HG03571 (cell line): ENCODE measurements at regions not wholly inside any gene's neighbourhood (a gene's known extent, or its start where the extent isn't known, plus 50 kb on each side); places are given as distances from the start of the nearest gene placed in this dataset.

Source experiments
- ATAC-seq: cut with Tn5 transposase; IDR thresholded peaks from one replicate; pipeline ENCODE4 v1.9.1; 2021; ENCODE audit not compliant: unreplicated experiment

GRCh38 chr4:27474691-27475090 lies 614.0 kb downstream of the STIM2 start:
- ATAC-seq: no peak

DNA sequence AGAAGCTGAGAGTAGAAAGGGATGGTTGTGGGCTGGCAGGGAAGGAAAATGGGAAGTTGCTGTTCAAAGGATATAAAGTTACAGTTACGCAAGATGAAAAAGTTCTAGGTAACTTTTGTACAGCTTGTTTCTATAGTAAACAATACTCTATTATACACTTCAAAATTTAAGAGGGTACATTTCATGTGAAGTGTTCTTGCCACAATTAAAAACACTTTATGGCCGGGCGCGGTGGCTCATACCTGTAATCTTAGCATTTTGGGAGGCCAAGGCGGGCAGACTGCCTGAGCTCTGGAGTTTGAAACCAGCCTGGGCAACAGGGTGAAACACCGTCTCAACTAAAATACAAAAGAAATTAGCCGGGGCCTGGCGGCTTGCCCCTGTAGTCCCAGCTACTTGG lies 623.6 kb downstream of the STIM2 start:
- ATAC-seq: no peak

- ATAC-seq: no peak
These were observed 629.7 kb downstream of the STIM2 start for GRCh38 chr4:27490315-27490714.

DNA sequence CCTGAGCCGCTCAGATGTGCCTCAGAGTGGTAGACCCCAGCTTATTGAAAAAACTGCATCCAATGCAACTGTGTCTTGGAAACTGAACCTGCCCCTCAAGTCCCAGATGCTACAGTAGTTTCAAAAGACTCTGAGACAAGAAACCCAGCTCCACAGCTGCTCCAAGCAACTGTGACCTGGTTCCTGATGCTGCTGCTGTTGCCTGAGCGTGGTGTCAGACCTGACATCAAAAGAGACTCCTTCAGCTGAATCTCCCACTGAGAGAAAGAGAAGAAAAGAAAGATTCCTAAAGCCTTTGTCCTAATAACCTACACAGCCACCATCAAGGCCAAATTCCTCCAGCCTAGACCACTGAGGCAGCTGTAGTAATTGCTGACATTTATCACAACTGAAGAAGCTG lies 630.1 kb downstream of the STIM2 start:
- ATAC-seq: no peak

DNA sequence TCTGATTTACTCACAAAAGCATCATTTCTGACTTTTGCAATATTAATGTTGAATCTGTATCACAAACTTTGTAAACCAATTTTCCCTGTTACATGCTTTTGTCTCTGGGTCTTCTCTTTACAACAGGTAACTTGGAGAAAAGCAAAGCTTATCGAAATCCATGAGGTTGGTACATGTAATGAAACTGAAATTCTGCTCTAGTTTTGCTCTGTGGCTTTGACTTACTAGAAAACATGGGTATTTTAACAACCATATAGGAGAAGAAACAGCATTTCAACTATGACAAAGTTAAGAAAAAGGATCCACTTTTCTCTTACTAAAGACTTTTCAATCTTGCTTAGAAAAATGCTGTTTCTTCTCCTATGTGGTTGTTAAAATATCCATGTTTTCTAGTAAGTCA lies 645.8 kb downstream of the STIM2 start:
- ATAC-seq: no peak

DNA sequence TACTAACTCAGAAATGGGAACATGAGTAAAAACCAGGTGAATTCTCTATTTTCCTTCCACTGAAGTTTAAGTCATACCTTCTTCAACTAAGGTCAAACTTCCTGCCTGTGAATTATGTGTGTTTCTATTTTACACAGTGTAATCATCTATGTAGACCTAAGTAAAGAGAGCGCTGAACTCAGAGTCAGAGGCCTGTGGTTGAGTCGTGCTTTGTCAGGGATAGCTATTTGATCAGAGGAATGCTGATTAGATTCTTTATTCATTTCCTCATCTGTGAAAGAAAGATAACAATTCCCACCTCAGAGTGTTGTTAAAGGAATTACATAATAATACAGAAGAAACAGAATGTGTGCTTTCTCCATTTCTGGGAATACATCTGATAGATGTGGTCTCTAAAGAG lies 654.1 kb downstream of the STIM2 start:
- ATAC-seq: no peak

GRCh38 chr4:27515140-27515539 lies 654.5 kb downstream of the STIM2 start:
- ATAC-seq: no peak

GRCh38 chr4:27518876-27519275 lies 658.2 kb downstream of the STIM2 start:
- ATAC-seq: no peak

- no peak for ATAC-seq
These were observed 663.6 kb downstream of the STIM2 start for GRCh38 chr4:27524224-27524623.

DNA sequence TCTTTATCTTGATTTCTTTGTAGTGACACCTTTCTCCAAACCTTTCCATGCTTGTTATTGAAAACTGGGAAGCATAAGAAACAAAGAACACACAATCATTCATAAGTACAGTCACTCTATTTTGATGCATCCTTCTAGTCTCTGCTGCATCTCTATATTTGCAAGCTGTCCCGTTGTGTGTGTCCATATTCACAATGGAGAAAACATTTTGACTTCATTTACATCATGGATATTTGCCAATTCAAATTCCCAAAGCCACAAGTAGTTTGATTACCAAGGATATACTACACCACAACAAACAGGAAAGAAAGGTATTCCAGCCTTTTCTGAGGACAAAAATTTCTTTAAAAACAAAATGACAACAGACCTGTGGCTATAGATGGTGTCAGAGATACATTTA lies 673.8 kb downstream of the STIM2 start:
- no peak for ATAC-seq

- ATAC-seq: no peak
These were observed 707.8 kb downstream of the STIM2 start for GRCh38 chr4:27568236-27568951.

DNA sequence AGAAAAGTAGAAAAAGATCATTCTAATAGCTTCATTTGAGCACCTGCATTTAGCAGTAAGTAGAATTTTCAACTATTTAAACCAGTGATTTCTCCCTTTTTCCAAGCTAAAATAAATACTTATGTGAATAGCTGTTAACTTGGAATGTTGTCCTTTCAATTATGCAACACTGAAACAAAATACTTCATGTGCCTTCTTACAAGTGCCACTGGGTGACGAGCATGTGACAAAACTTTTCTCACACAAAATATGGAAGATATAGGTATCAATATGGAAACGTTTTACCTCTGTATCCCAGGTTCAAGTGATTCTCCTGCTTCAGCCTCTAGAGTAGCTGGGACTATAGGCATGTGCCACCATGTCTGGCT lies 708.3 kb downstream of the STIM2 start:
- ATAC-seq: no peak

- no peak for ATAC-seq
These were observed 714.1 kb downstream of the STIM2 start for GRCh38 chr4:27574743-27575142.

- ATAC-seq: no peak
These were observed 717.3 kb downstream of the STIM2 start for GRCh38 chr4:27577951-27578350.

- no peak for ATAC-seq
These were observed 732.1 kb downstream of the STIM2 start for GRCh38 chr4:27592738-27593137.

- no peak for ATAC-seq
These were observed 734.3 kb downstream of the STIM2 start for GRCh38 chr4:27594922-27595321.

GRCh38 chr4:27595571-27596360 lies 735.1 kb downstream of the STIM2 start:
- ATAC-seq: no peak

DNA sequence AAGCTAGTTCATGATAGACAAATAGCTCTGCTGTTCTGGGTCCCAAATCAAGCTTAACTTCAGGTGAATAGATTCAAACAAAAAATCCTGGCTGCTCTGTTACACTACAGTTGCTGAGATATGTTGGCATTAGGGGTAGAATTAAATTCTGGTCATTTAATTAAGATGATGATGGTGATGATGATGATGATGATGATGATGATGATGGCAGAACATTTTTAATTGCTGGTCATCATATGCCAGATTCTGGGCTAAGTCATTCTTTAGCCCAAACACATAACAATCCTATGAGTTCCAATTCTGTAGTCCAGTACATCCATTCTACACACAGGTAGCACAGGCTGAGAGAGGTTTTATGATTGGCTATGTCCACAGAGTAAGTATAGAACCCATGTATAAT lies 741.5 kb downstream of the STIM2 start:
- ATAC-seq: no peak

GRCh38 chr4:27604692-27605091 lies 744.1 kb downstream of the STIM2 start:
- no peak for ATAC-seq

- no peak for ATAC-seq
These were observed 755.5 kb downstream of the STIM2 start for GRCh38 chr4:27616166-27616565.

DNA sequence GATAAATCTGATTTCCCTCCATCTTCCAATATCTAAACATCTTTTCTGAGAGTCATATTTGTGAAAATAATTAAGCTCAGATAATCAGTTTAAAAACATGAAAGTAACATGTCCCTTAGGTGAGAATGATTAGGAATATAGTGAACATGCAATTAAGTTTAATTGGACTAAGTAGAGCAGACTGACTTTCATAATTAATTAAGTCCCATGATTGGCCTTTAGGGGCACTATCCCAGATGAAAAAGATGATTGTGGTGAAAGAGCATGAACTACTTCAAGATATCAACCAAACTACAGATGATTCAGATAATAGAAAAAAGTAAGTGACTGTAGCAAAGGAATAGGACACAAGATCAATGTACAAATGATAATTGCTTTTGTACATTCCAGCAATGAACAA lies 758.8 kb downstream of the STIM2 start:
- no peak for ATAC-seq

DNA sequence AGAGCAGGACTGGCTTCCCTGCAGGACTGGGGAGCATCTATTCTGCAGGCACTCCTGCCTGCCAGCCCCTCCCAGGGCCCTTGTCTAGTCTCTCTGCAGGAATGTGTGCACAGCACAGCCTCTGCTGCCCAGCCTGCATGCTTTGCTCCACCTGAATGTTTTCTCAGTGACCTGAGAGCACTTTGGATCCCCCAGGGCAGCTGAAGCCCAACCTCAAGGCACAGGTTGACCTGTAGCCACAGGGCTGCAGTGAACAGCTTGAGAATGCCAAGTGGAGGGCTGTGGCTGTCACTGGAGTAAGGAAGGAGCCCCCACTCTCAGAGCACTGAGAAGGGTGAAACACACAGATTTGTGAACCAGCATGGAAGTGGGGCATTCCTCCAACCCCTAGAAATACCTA lies 760.2 kb downstream of the STIM2 start:
- no peak for ATAC-seq

GRCh38 chr4:27624749-27625148 lies 764.1 kb downstream of the STIM2 start:
- no peak for ATAC-seq
